GOT3 (cell line): ENCODE measurements at regions not wholly inside any gene's neighbourhood (a gene's known extent, or its start where the extent isn't known, plus 50 kb on each side); places are given as distances from the start of the nearest gene placed in this dataset.

Experiments used
- DNase-seq: peaks from one replicate; lab custom pipeline; 2025; ENCODE audit warnings: mixed read lengths; lab: John Stamatoyannopoulos, UW

DNA sequence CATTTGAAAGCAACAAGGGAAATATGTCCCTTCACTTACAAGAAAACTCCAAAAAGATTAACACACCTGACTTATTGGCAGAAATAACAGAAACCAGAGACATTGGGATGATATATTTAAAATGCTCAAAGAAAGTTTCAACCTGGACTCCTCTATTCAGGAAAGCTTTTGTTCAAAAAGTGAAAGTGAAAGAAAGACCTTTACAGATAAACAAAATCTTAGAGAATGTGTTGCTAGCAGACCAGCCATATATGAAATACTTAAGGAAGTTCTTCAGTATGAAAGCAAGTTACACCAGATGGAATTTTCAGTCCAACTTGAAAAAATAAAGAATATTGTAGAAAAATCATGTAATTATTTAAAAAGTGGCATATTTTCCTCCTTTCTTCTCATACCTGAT is 1075.1 kb downstream of the NR2F1-AS1 start:
- DNase-seq, result no peak

DNA sequence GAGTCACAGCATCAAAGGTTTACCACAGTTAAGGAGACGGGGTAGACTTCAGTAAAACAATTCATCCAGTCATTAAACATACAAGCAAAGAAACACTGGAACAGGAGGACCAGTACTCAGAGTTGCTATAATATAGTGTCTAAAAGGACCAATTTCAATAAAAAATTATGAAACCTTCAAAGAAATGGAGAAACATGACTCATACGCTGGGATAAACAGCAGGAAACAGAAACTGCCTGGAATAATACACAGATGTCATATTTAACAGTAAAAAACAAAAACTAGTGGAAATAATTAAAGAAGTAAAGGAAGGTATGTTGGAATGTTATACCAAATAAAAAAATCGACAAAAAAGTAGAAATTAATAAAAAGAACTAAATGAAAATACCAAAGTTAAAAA is 1075.9 kb downstream of the NR2F1-AS1 start:
- no peak for DNase-seq

DNA sequence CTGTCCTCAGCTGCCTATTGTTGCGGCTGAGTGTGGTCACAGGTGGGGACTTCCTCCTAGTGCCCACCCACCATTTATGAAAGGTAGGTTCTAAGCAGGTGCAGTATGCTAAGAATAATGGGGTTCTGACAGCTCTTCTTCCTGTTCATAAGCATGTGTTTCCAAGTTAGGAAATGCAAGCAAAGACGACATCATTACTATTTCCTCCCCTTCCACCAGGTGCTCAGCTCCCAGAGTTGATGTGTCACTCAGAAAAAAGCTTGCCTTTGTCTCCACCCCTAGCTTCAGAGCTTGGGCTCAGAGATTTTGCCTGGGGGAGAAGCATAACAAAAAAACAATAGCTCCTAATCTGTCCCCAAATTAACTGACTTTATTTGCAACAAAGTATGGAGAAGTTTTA is 1076.7 kb downstream of the NR2F1-AS1 start:
- DNase-seq, result no peak

DNA sequence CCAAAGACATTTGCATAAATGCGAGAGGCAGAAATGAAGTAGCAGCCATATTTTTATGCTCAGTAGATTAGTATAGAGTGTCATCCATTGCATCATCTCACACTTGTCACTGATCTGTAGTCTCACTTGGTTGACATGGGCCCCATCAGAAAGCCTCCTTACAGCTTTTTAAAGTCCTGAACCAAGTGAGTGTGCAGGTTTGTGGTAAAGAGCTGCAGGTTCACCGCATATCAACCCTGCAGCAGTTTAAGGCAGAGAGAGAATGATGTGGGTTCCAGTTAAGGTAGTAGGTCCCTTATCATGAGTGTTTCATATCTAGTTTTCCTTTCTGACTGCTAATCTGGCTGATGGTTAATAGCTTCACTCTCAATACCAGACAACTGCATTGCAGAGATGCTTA is 1080.3 kb downstream of the NR2F1-AS1 start:
- no peak for DNase-seq

DNA sequence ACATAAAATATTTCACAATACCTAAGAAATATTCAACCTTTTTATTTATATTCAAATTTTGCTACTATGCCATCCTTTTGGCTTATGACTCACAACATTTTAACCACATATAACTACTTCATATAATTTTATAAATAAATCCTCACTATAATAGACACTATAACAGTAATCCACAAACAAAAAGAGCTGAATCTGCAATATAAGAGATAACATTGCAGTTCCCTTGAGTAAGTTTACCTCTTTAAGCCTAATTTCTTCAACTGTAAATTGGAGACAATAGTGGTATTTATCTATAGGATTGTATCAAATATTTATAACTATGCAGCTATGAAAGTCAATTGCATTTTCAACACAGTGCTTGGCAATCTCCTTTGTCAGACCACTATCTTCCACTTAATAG is 1084.5 kb downstream of the NR2F1-AS1 start:
- no peak for DNase-seq

DNA sequence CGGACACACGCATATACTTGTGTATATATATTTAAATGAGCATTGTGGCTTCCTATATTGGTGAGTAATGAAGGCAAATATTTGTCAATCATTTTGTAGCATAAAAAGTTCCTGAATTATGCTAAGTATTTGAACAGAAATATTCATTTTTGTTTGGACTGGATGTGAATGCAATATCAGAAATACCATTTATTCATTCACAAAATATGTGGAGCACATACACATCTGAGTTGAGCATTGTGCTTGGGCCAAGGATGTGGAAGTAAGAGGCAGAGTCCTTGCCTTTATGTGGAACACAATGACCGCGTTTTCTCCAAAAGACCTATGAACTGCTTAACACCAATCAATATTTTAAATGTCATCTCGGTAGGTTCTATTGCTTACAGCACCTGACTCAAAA is 1086.5 kb downstream of the NR2F1-AS1 start:
- DNase-seq, result no peak

DNA sequence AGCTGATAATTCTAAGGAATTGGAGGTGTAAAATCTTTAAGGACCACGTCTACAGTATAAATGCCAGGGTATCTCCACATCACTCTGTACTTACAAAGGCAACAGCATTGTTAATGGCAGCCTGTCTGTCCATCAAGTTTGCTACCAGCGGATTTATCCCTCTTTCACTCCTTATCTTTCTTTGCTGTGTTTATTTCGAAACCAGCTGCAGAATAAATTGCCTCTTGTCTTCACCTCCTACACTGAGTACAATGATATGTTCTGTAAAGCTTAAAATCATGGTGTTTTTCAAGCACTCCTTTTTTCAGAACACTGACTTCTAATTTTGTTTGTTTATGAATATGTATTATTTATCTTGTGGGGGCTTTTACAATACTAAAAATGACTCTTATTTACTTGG is 1088.1 kb downstream of the NR2F1-AS1 start:
- DNase-seq, result no peak

DNA sequence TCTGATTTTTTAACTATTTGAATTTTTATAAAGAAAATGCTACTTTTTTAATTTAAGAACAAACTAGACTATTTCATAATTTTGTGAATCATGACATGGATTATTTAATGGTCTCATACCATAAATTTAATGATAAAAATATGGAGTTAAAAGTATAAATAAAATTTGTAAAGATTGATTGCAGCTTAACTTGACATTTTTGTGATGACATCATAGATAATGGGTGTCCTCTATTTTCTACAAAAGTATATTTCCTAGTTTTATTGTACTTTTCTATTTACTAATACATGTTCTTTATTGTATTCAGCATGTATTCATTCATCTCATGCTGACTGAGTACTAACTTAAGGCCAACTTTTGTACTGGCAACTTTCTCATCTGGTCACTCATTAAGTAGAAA is 1096.5 kb downstream of the NR2F1-AS1 start:
- no peak for DNase-seq

DNA sequence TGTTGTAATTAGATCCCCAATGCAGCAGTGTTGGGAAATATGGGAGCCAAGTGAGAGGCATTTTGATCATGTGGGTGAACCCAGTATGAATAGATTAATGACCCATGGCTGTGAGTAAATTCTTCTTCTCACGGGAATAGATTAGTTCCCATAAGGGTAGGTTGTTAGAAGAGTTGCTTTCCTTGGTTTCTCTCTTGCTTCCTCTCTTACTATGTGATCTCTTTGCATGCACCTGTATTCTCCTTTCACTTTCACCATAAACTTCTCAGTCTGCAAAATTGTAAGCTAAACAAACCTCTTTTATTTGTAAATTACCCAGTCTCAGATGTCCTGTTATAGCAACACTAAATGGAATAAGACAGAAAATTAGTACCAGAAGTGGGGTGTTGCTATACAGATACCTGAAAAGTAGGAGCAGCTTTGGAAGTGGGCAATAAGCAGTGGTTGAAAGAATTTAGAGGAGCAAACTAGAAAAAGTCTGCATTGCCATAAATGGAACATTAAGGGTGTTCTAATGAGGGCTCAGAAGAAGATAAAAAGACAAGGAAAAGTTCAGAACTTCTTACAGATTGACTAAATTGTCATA is 1090.0 kb upstream of the ARRDC3 start:
- no peak for DNase-seq

DNA sequence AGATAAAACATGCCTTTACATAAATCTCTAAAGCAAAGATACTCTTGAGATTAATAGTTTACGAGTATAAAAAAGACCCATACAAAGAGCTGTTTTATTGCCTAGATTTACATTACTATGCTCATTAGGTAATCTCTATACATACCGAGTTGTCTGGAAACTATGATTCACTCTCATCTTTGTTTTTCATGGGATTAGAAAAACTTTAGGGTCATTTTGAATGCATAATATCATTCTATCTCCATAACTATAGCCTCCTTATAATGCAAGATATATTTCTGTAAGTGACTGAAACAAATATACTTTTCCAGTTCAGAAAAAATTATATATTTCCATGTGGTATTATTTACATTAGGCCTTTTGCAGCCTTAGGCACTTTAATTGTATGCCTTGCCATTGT is 1088.7 kb upstream of the ARRDC3 start:
- DNase-seq, result no peak

DNA sequence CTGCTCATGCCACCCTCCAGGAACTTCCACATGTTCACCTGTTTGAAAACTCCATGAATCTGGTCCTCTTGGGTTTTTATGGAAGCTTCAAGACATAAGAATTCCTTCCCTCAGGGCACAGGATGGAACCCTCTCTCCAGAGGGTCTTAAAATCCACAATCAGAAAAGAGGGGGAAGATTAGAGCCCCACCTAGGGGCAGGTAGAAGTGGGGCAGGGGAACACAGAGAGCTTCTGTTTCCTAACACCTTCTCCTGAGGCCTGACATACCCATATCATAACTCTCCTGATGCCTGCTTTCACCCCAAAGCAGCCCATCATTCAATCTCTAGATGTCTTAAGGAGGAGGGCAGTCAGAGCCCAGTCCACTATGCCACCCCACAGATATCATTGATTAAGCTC is 1087.7 kb upstream of the ARRDC3 start:
- no peak for DNase-seq

DNA sequence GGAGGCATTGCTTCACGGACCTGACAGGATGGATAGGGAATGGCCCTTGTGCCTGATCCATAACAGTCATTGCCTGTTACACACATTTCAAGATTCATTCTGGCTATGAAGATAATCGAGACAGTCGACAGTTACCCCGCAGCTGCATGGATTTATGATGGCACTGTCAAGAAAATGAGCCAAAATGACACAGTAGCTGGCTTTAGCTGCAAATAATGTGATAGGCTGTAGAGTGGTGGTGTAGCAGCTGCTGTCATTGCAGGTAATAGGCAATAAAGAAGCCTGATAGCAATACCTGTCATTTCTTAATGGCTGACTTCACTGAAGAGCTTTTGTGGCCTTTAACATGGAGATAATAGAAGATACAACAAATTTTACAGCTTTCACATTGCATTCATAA is 1085.2 kb upstream of the ARRDC3 start:
- DNase-seq, result no peak

DNA sequence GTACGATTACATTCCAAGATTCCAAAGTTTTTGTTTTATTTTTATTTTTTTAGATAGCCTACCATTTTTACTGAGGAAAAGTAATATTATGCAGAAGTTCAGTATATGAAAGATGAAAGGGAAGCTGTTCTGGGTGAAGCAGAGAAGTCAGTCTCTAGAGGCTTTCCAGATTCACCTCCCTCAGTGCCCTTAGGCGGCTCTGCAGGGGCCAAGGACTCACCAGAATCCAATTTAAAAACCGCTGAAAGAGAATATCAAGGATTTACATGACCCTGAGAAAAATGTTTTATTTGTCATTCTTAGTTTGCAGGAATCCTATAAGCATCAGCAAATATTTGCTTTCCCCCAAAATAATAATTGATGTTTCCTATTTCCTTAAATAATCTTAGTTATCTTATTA is 1084.6 kb upstream of the ARRDC3 start:
- DNase-seq, result no peak

DNA sequence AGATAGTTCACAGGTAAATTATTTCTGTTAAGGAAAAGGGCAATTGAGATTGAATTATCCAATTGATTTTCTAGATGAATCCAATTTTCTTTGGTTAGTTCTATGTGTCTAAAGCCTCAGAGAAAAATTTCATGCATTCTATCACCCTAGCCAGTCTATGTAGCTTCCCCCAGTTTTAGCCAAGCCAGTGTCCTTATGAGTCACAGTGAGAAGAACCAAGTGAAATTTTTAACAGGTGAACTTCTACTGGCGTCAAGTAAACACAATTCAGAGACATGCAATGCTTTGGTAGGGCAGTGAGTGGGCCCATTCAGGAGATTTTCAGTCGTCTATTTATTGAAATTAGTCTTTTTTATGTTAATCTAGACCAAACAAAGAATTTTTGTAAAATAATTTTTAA is 1077.4 kb upstream of the ARRDC3 start:
- DNase-seq, result no peak

DNA sequence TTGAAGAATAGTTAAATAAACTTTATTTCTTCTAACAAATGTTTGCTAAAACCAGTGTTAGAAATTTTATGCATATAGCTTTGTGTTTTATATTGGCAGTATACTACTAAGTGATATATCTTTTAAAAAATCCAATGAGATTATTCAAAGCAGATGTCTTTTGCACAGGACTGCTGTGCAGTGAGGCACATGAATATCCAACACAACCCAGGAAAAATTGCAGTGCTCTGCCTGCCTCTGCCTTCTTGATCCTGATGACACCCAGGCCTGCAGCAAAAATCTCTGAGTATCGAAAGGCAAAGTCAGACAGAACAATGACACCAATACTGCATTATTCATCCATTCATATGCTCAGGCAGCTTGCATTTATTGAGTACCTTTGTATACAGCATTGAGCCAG is 1076.5 kb upstream of the ARRDC3 start:
- DNase-seq, result no peak

DNA sequence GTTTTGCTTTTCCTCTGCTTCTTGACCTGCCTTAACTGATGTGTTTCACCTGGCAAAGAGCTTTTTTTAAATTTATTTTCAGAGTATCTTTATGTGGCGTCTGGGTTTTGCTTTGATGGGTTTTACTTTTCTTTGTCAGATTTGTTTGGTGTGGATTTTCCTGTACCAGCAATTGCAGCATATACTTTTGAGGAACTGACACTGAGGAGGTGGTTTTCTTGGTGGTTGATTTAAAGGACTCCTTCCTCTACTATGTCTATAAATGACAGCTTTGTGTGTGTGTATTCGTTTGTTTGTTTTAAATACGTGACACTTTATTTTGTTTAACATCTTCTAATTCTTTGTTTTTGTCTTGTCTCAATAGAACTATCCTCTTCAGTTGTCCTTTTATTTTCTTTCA is 1071.9 kb upstream of the ARRDC3 start:
- no peak for DNase-seq

DNA sequence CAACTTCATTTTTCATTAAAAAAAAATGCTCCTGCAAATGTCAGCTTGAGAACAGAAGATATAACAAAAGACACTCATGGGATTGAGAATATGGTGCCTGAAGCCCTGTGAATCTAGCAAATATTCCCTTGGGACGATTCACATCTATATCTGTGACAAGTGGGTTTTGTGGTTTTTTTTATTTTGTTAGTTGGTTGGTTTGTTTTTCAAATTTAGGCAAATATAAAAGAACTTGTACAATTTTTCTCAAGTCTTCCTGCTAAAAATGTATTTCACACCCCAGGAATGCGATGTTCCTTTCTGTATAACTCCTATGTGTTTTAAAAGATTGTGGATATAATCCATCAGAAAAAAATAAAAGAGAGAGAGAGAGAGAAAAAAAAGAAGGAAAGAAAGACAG is 1061.8 kb upstream of the ARRDC3 start:
- no peak for DNase-seq

DNA sequence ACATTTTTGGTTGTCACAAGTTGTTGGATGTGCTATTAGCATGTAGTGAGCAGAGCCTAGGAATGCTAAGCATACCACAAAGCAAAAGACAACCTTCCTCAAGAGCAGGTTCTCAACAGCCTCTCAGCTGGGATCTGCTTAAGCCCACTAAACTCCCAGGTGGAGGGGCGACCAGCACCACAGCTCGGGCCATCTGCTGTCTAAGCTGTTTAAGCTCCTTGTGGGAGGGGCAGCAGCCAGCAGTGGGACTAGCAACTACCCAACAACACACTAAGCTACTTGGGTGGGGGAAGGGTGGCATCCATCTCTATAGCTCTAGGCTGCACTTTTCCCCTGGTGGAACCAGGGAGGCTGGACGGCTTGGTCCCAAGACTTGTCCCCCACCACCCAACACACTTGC is 1052.7 kb upstream of the ARRDC3 start:
- DNase-seq, result no peak

DNA sequence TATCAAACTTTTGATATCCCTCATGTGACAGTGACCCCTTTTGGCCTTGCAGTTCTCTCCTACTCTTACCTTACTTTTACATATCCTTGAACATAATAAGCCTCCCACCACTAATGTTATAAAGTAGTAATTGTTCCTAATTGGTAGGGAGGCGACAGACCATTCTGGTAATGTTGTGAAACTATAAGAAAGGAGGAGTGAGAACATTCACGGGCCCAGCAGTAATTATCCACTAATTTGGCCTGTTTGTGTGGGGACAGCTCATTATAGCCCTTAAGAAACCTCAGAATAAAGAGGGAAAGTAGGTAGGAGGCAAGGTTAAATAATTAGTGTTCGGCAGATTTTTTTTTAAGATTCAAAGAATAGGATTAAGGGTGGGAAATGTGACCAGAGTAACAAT is 1046.5 kb upstream of the ARRDC3 start:
- no peak for DNase-seq

DNA sequence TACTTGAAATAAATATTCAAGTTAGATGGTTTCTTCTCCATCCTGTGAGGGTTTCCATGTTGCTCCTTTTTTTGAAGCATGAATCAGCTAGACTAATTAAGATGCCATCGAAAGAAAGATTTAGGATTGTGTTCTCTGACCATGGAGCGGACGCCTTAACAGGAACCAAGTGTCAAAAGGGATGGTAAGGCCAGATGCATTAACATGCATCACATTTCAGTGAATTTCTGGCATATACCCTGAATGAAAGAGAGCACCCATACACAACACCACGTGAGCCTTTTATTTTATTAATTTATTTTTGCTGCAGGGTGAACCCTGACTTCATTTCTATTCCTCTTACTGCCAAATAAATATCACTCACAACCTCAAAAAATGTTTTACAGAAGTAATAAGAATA is 1045.3 kb upstream of the ARRDC3 start:
- DNase-seq, result no peak

DNA sequence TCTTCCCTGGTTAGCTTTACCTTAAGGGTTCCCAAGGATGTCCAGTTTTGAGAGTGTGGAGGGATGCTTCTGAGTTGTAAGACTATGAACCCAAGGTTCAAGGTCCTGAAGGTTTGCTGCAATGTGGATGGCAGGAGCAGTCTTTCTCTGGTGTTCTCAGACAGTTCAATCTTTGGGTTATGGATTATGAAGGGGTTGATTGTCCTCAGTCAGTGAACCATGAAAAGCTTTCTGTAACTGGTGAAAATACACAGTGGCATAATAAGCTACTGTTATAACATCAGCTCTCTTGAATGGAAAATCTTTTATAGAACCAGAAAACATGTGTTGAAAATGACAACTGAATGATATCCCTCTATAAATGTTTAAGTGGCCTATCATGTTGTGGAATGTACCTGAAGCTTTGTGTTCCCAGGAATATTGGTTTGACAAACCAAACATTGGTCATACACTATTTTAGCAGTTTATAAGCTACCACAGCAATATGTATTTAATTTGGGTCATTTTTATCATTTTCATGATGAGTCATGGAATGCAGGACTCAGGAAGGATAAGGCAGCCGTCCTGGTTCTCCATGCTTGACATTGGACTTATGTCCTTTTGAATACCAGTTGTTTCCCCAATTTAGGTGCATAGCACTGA is 1041.8 kb upstream of the ARRDC3 start:
- no peak for DNase-seq

DNA sequence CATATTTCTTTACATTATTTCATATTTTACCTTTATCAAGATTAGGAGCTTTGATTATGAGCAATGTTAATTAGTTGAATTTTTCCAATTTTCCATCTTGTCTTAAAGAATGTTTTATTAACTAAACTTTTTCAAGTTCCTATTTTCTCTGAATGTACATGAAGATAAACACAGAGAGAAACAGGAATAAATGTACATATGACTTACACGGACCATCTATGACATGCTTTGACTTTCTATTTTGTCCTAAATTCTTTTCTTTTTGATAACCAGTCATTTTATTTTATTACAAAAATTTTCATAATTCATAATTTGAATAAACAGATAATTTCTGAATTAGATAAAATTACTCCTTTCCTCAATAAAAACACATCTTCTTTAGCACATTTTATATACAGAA is 1038.8 kb upstream of the ARRDC3 start:
- no peak for DNase-seq

DNA sequence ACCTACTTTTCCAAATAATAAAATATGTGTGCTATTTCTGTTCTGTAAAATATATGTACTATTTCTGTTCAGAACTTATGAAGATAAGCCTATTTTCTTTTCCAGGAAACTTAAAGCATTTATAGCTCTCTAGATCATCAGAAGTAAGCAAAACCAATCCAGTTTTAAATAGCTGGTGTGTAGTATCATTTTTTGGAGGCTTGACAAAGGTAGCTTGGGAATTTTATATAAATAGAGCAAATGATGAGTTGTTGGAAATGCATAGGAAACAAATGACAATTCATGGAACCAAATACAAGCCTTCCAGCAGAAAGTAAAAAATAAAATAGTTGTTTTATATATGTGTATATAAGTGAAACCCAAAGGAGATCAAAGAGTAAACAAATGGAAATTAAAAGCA is 1038.1 kb upstream of the ARRDC3 start:
- no peak for DNase-seq

DNA sequence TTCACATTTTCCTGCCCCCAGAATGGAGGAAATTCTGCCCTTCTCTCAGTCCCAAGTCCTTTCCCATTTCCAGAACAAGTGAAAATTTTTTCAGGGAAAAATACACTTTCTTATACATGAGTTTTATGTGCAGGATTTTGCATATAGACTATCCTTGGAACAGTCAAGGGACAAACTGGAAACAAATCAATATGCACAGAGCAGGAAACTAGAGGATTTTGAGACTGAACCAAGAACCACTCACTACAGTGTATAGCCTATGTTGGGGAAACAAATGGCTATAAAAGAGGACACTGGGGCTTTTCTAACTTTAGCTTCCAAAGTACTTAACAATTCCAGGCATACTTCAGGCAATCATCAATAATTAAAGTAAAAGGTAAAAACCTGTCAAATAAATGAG is 1036.1 kb upstream of the ARRDC3 start:
- DNase-seq, result no peak

DNA sequence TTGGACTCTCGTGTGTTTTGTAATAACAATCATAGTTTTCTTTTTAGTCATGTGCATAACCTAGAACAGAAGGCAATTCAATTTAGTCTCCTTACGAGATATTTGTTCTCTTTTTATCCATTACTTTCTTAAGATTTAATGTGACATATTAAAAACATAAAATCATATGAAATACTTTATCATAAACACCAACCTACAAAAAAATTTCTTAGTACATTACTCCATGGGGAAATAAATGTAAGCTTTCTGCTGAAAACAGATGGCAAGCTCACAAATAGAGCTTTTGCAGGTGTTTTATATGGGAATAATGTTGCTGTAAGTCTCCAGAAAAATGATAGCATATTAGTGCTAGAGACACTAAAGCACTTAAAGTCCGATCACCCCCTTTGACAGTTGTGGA is 1035.2 kb upstream of the ARRDC3 start:
- no peak for DNase-seq
